Spleen (tissue), 7 donors: ENCODE measurements at regions not wholly inside any gene's neighbourhood (a gene's known extent, or its start where the extent isn't known, plus 50 kb on each side); places are given as distances from the start of the nearest gene placed in this dataset.

ENCODE experiments used
- CTCF ChIP-seq, 11 experiments: fragments of 200-600 bp in 7 of 11; fragments of 450-650 bp in 4 of 11; sonication (generic) in 4 of 11; IDR thresholded peaks in 8 of 11; conservative IDR thresholded peaks in 3 of 11; 1 replicate in 7 of 11; 2 replicates in 4 of 11; pipeline versions ENCODE4 v1.4.0 to v1.8.0; 2016 to 2021; ENCODE audit warnings: antibody characterized with exemption in 11 of 11, inconsistent platforms in 4 of 11, mild to moderate bottlenecking in 1 of 11
- POLR2AphosphoS5 ChIP-seq, 3 donors: sonication (generic); formaldehyde crosslinking; IDR thresholded peaks; one replicate each; pipeline ENCODE4 v1.5.1; 2017; ENCODE audit warnings: antibody characterized with exemption in 3 of 3
- donor health status: DM: no; HTN: no; CAD: no; lungs with moderate emphysema.
- donor health status: DM: no; HTN: no; CAD: no.
- donor health status: DM: no; HTN: no; CAD: no.

- TF ChIP-seq CTCF (IDR thresholded peaks at IDR 0.05 in 8 of 11, conservative IDR thresholded peaks at IDR 0.05 in 3 of 11): no peak
- no peak for TF ChIP-seq POLR2AphosphoS5 (IDR thresholded peaks at IDR 0.05)
Measured at GRCh38 chr20:63100174-63100925, 93.6 kb upstream of the BHLHE23 start.
